ENCODE measurements at regions not wholly inside any gene's neighbourhood (a gene's known extent, or its start where the extent isn't known, plus 50 kb on each side); places are given as distances from the start of the nearest gene placed in this dataset.

DNA sequence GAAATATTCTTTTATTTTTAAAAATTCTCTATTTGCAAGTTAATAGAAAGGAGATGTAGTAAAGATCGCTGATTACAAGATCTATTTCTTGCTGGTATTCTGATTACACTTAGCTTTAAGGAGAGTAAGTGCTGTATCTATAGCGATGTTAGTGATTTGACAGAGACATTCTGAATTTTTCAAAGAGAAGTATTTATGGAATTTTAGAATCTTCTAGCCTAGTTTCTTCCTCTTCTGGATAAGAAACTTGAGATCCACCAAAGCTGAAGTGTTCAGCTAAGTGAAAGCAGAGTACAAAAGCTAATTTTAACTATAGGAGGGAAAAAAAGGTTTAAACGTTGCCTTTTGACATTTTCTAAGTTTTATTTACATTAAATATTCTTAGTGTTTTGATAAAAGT, 72.1 kb upstream of the RARB start:
- TF ChIP-seq ZNF114 (CRISPR knock-in tag; IDR thresholded peaks at IDR 0.05), result no peak
- no peak for TF ChIP-seq CTCF (conservative IDR thresholded peaks at IDR 0.05; ENCODE audit: low read depth in 2 of 2)
- no peak for TF ChIP-seq NANOG (IDR thresholded peaks at IDR 0.05; ENCODE audit: borderline replicate concordance)
- TF ChIP-seq EZH2 (IDR thresholded peaks at IDR 0.05; ENCODE audit: low read depth, unreplicated experiment), result no peak
- TF ChIP-seq POLR2AphosphoS5 (IDR thresholded peaks at IDR 0.05; ENCODE audit: low read depth), result no peak
- no peak for TF ChIP-seq JUNB (IDR thresholded peaks at IDR 0.05; ENCODE audit: unreplicated experiment)
- TF ChIP-seq ZNF331 (CRISPR knock-in tag; IDR thresholded peaks at IDR 0.05; ENCODE audit: low read depth), result no peak
- TF ChIP-seq, protein P1, sequence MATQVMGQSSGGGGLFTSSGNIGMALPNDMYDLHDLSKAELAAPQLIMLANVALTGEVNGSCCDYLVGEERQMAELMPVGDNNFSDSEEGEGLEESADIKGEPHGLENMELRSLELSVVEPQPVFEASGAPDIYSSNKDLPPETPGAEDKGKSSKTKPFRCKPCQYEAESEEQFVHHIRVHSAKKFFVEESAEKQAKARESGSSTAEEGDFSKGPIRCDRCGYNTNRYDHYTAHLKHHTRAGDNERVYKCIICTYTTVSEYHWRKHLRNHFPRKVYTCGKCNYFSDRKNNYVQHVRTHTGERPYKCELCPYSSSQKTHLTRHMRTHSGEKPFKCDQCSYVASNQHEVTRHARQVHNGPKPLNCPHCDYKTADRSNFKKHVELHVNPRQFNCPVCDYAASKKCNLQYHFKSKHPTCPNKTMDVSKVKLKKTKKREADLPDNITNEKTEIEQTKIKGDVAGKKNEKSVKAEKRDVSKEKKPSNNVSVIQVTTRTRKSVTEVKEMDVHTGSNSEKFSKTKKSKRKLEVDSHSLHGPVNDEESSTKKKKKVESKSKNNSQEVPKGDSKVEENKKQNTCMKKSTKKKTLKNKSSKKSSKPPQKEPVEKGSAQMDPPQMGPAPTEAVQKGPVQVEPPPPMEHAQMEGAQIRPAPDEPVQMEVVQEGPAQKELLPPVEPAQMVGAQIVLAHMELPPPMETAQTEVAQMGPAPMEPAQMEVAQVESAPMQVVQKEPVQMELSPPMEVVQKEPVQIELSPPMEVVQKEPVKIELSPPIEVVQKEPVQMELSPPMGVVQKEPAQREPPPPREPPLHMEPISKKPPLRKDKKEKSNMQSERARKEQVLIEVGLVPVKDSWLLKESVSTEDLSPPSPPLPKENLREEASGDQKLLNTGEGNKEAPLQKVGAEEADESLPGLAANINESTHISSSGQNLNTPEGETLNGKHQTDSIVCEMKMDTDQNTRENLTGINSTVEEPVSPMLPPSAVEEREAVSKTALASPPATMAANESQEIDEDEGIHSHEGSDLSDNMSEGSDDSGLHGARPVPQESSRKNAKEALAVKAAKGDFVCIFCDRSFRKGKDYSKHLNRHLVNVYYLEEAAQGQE (IDR thresholded peaks at IDR 0.05; ENCODE audit: unreplicated experiment), result no peak
- no peak for TF ChIP-seq EZH2phosphoT487 (IDR thresholded peaks at IDR 0.05; ENCODE audit: unreplicated experiment)
- no peak for TF ChIP-seq STAT1 (IDR thresholded peaks at IDR 0.05; ENCODE audit: unreplicated experiment)
- no peak for TF ChIP-seq CREB1 (CRISPR knock-in tag; IDR thresholded peaks at IDR 0.05; ENCODE audit: low read depth)
